H7 (cell line): ENCODE measurements at regions not wholly inside any gene's neighbourhood (a gene's known extent, or its start where the extent isn't known, plus 50 kb on each side); places are given as distances from the start of the nearest gene placed in this dataset.

Source experiments
- DNase-seq: peaks from one replicate; pipeline ENCODE4 v3.0.0; 2012
- H3K27me3 ChIP-seq: 2 replicates; pipeline ENCODE4 v1.6.0; 2011; ENCODE audit warnings: mild to moderate bottlenecking, low read length; ENCODE audit not compliant: control insufficient read depth, insufficient read depth
- H3K36me3 ChIP-seq: replicated peaks from 2 replicates; pipeline ENCODE4 v1.5.1; 2011; ENCODE audit warnings: low read length; ENCODE audit not compliant: control insufficient read depth, insufficient read depth
- H3K4me3 ChIP-seq: 2 replicates; pipeline ENCODE4 v1.5.1; 2011; ENCODE audit warnings: low read depth, mild to moderate bottlenecking, control low read depth, low read length, moderate library complexity; ENCODE audit not compliant: insufficient read depth

- DNase-seq: no peak
- Histone ChIP-seq H3K4me3 (no peak overlapping the region), H3K36me3 (no peaks in the 10 kb centered on the region), H3K27me3 (no peaks in the 10 kb centered on the region)
Measured at GRCh38 chr2:12302691-12303090, 414.0 kb upstream of the TRIB2 start.

GRCh38 chr2:12303181-12304030 lies 413.3 kb upstream of the TRIB2 start:
- Histone ChIP-seq H3K4me3 (no peak overlapping the region), H3K27me3 (no peaks in the 10 kb centered on the region), H3K36me3 (no peaks in the 10 kb centered on the region)
- no peak for DNase-seq

DNA sequence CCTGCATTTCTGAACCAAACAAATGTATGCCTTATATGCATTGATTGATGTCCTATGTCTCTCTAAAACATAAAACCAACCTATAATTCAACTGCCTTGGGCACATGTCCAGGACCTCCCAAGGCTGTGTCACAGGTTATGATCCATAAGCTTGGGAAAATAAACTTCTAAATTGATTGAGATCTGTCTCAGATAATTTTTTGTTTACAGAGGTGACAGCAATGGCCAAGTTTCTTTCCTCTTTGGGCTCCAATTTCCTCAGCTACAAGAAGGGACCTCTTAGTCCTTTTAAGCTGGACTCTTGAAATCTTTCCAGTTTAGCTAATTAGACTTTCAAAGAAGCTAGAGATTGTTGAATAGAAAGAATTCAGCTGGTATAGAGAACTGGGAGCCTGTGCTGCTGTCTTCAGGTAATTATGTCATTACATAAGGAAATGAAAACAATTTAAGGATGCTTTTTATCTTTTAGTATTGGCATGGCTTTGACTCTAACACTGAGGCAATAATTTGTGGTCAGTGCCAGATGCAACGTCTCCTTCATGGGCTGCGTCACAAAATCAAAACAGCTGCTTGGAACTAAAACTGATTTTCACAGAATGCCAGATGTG lies 412.1 kb upstream of the TRIB2 start:
- DNase-seq: no peak
- no peaks in the 10 kb centered on the region for H3K36me3 ChIP-seq
- no peaks in the 10 kb centered on the region for H3K27me3 ChIP-seq
- H3K4me3 ChIP-seq: no peak overlapping the region

DNA sequence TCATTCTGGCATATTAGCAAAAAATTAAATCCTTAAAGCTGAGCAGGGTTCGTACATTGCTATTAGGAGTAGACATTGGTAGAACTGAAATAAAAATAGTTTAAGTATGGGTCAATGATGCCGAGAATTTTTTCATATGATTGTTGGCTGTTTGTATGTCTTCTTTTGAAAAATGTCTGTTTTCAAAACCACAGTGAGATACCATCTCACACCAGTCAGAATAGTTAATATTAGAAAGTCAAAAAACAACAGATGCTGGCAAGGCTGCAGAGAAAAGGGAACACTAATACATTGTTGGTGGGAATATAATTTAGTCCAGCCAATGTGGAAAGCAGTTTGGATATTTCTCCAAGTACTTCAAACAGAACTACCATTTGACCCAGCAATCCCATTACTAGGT lies 410.8 kb upstream of the TRIB2 start:
- Histone ChIP-seq H3K36me3 (no peaks in the 10 kb centered on the region), H3K4me3 (no peak overlapping the region), H3K27me3 (no peaks in the 10 kb centered on the region)
- no peak for DNase-seq

- Histone ChIP-seq H3K36me3 (no peaks in the 10 kb centered on the region), H3K4me3 (no peak overlapping the region), H3K27me3 (no peaks in the 10 kb centered on the region)
- no peak for DNase-seq
Measured at GRCh38 chr2:12310399-12310798, 406.3 kb upstream of the TRIB2 start.

DNA sequence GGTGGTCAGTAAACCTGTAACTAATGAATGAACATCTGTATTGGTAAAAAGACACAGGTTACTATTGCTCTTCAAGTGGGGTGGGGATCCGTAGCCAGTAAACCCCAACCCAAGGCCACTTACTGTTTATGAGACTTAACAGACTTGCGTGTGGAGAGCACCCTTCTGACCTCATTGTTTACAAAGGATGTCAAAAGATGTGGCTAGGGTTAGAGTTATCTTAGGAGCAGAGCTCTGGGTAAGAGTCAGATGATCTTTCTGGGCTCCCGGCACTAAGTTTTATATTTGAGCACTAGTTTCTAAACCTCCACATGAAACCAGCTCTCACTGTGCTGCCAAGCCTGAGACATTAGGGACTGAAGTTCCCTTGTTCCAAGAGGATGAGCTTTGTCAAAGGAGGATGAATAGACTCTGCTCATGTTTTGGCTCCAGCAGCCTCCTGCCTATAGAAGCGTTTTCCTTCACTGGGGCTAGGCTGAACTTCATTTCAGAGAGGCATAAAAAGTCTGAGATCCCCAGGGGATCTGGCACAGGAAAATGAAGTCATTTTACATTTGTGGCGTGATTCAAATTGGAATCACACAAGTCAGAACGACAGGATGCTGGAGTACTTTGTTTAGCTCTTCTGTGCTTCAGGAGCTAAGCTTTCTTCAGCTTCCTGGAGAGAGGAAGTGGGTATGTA lies 403.1 kb upstream of the TRIB2 start:
- Histone ChIP-seq H3K36me3 (no peaks in the 10 kb centered on the region), H3K27me3 (no peaks in the 10 kb centered on the region), H3K4me3 (no peak overlapping the region)
- DNase-seq: no peak

- DNase-seq: peak; percentile 17
Measured at GRCh38 chr2:12314127-12314760, 402.5 kb upstream of the TRIB2 start.

DNA sequence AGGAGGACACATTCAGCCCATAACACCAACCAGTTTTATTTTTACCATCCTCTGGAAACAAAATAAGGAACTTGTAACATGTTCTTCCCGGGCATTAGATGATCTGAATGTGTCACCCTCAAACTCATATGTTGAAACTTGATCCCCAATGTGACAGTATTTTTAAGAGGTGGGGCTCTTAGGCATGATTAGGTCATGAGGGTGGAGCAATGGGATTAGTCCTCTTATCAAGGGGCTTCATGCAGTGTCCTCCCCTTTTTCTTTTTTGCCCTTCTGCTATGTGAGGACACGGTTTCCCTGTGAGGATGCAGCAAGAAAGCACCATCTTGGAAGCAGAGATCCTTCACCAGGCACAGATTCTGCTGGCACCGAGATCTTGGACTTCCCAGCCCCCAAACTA lies 401.5 kb upstream of the TRIB2 start:
- DNase-seq: no peak
- no peaks in the 10 kb centered on the region for H3K27me3 ChIP-seq
- no peaks in the 10 kb centered on the region for H3K36me3 ChIP-seq
- no peak overlapping the region for H3K4me3 ChIP-seq

More at GRCh38 chr2:12314127-12314760, 402.5 kb upstream of the TRIB2 start:
- Histone ChIP-seq H3K27me3 (no peaks in the 10 kb centered on the region), H3K4me3 (no peak overlapping the region), H3K36me3 (no peaks in the 10 kb centered on the region)

DNA sequence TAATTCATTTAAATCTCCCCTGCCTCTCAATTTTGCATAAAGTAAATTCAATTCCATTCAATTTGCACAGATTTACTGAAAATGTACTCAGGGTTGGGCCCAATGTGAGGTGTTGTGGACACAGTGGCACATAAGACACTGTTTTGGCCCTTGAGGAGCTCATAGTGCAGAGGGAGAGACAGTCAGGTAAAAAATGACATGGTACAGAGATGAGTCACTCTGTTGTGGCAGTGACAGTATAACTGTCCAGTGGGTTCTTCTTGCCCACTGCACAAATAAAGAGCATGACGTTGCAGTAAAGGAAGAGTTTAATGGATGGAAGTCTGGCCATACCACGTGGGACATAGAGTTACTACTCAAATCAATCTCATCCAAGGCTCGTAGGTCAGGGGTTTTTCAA lies 400.3 kb upstream of the TRIB2 start:
- Histone ChIP-seq H3K27me3 (no peaks in the 10 kb centered on the region), H3K36me3 (no peaks in the 10 kb centered on the region), H3K4me3 (no peak overlapping the region)
- no peak for DNase-seq

DNA sequence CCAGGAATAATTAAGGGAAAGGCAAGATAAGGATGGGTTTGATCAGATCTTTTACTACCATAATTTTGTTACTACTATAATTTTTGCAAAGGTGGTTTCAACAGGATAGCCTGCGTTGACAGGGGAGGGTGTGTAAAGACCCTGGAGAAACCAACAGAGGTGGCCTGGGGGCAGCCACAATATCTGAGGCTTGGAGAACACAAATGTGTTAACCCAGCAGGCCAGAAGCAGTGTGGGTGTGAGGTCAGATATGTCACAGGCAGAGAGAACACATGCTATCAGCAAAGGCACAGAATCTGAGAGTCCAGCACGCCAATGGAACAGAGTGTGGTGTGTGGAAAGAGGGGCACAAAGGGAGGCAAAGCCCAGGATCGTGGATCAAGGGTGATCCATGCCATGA lies 399.4 kb upstream of the TRIB2 start:
- no peak overlapping the region for H3K4me3 ChIP-seq
- no peaks in the 10 kb centered on the region for H3K27me3 ChIP-seq
- no peaks in the 10 kb centered on the region for H3K36me3 ChIP-seq
- no peak for DNase-seq

- no peaks in the 10 kb centered on the region for H3K27me3 ChIP-seq
- no peaks in the 10 kb centered on the region for H3K36me3 ChIP-seq
- no peak for DNase-seq
- H3K4me3 ChIP-seq: no peak overlapping the region
Measured at GRCh38 chr2:12317814-12318426, 398.8 kb upstream of the TRIB2 start.

DNA sequence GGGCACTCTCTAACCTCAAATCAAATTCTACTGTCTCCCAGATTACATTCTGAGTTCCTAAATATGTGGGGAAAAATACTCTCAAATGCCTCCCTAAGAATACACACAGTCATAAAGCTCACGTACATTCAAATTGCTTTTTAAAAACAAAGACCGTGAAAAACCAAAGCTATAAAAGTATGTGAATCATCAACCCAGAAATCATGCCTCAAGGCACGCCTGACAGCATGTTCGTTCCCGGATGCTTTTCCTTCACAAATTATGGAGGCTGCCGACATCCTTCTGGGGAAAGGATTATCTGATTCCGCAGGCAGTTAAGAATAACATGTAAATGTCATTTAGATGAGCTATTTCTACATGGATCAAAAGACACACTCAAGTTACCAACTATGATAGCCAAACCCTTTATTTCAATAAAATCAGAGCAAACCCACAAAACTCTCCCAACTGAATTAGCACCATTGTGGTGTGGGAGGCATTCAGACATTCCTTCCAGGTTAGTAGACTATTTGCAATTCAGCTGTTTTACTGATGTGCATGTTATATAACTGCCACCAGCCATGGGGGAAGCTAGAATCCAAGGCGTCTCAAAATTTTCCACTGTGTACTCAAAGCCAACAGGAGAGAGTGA lies 398.2 kb upstream of the TRIB2 start:
- DNase-seq: no peak
- Histone ChIP-seq H3K4me3 (no peak overlapping the region), H3K27me3 (no peaks in the 10 kb centered on the region), H3K36me3 (no peaks in the 10 kb centered on the region)

- no peak for DNase-seq
- Histone ChIP-seq H3K36me3 (no peaks in the 10 kb centered on the region), H3K4me3 (no peak overlapping the region), H3K27me3 (no peaks in the 10 kb centered on the region)
Measured at GRCh38 chr2:12320027-12320734, 396.6 kb upstream of the TRIB2 start.
